Epithelial cell of proximal tubule (primary cell): ENCODE measurements at regions not wholly inside any gene's neighbourhood (a gene's known extent, or its start where the extent isn't known, plus 50 kb on each side); places are given as distances from the start of the nearest gene placed in this dataset.

Experiments
- DNase-seq: peaks from one replicate; pipeline ENCODE4 v3.0.0-alpha.2; 2011; ENCODE audit warnings: low read depth
- H3K4me3 ChIP-seq: 2 replicates; pipeline ENCODE4 v1.5.1; 2011; ENCODE audit warnings: low read depth, mild to moderate bottlenecking, low read length
- CTCF ChIP-seq: conservative IDR thresholded peaks from 2 replicates; pipeline ENCODE4 v1.5.1; 2012; ENCODE audit warnings: low read depth, mild to moderate bottlenecking, low read length

- DNase-seq, result no peak
- H3K4me3 ChIP-seq, result no peak overlapping the region
- no peak for TF ChIP-seq CTCF
Measured at GRCh38 chr5:166163996-166164610, 2127.3 kb upstream of the WWC1 start.

- no peak overlapping the region for H3K4me3 ChIP-seq
- DNase-seq, result no peak
- no peak for TF ChIP-seq CTCF
Measured at GRCh38 chr5:166165596-166165995, 2125.8 kb upstream of the WWC1 start.

GRCh38 chr5:166166071-166166470 lies 2125.4 kb upstream of the WWC1 start:
- no peak for DNase-seq
- no peak overlapping the region for H3K4me3 ChIP-seq
- no peak for TF ChIP-seq CTCF

- no peak for TF ChIP-seq CTCF
- no peak for DNase-seq
- H3K4me3 ChIP-seq, result no peak overlapping the region
Measured at GRCh38 chr5:166172597-166172996, 2118.8 kb upstream of the WWC1 start.

GRCh38 chr5:166178411-166179080 lies 2112.9 kb upstream of the WWC1 start:
- DNase-seq, result no peak
- TF ChIP-seq CTCF, result no peak
- H3K4me3 ChIP-seq, result no peak overlapping the region

- DNase-seq, result no peak
- H3K4me3 ChIP-seq, result no peak overlapping the region
- no peak for TF ChIP-seq CTCF
Measured at GRCh38 chr5:166185185-166185584, 2106.3 kb upstream of the WWC1 start.
